ENCODE measurements at regions not wholly inside any gene's neighbourhood (a gene's known extent, or its start where the extent isn't known, plus 50 kb on each side); places are given as distances from the start of the nearest gene placed in this dataset.

DNA sequence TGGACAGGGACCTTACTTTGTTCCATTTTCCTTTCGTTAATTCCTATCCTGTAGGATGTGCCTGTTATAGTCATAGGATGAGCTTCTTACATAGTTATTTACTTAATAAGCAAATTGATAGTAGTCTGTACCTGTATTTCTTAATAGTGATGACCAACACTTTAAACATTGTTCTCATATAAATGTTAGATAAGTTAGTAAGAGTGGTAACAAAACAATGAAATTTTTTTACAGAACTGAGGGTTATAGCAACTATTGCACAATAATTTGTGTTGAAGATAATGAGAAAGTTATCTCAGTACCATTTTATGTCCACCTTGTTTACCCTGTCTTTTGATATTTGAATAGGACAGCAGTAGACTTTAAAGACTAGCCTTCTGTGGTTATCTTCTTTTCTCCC lies 162.9 kb upstream of the ELL2 start:
- TF ChIP-seq, protein P1, sequence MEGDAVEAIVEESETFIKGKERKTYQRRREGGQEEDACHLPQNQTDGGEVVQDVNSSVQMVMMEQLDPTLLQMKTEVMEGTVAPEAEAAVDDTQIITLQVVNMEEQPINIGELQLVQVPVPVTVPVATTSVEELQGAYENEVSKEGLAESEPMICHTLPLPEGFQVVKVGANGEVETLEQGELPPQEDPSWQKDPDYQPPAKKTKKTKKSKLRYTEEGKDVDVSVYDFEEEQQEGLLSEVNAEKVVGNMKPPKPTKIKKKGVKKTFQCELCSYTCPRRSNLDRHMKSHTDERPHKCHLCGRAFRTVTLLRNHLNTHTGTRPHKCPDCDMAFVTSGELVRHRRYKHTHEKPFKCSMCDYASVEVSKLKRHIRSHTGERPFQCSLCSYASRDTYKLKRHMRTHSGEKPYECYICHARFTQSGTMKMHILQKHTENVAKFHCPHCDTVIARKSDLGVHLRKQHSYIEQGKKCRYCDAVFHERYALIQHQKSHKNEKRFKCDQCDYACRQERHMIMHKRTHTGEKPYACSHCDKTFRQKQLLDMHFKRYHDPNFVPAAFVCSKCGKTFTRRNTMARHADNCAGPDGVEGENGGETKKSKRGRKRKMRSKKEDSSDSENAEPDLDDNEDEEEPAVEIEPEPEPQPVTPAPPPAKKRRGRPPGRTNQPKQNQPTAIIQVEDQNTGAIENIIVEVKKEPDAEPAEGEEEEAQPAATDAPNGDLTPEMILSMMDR (IDR thresholded peaks at IDR 0.05; ENCODE audit: low read length, missing control alignments): no peak
- peak; percentile 27 for DNase-seq (ENCODE audit: low read depth)
- no peak overlapping the region for H3K4me3 ChIP-seq (replicated peaks; ENCODE audit: low read depth, low read length)

- DNase-seq (ENCODE audit: low read depth): no peak
- H3K4me3 ChIP-seq (replicated peaks; ENCODE audit: low read depth, low read length): no peak overlapping the region
- TF ChIP-seq, protein P1 (IDR thresholded peaks at IDR 0.05; ENCODE audit: low read length, missing control alignments): no peak
Observed at GRCh38 chr5:96123418-96123817, 161.8 kb upstream of the ELL2 start.

DNA sequence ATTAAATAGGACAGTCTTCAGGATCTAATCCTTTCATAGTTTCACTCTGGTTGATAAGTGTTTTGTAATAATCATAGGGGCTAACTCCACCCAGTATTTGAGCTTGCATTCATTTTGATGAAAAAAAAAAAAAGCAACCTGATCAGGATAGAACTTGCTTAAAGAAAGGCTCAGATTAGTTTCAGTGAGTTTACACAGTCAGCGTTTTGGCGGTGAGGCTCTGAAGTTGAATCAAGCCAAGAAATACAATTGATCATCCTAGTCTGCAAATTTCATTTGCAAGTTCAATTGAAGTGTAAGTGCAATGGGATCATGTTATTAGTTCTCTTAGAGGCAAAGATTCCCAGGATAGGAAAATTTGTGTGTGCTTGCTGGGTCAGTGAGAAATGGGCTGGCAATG lies 159.7 kb upstream of the ELL2 start:
- TF ChIP-seq, protein P1 (IDR thresholded peaks at IDR 0.05; ENCODE audit: low read length, missing control alignments): no peak
- no peak overlapping the region for H3K4me3 ChIP-seq (replicated peaks; ENCODE audit: low read depth, low read length)
- DNase-seq (ENCODE audit: low read depth): no peak

GRCh38 chr5:96120120-96120519 lies 158.5 kb upstream of the ELL2 start:
- TF ChIP-seq, protein P1 (IDR thresholded peaks at IDR 0.05; ENCODE audit: low read length, missing control alignments): no peak
- H3K4me3 ChIP-seq (replicated peaks; ENCODE audit: low read depth, low read length): no peak overlapping the region
- peak; percentile 20 for DNase-seq (ENCODE audit: low read depth)

GRCh38 chr5:96117771-96118651 lies 156.4 kb upstream of the ELL2 start:
- DNase-seq (ENCODE audit: low read depth): peak; percentile 31
- H3K4me3 ChIP-seq (replicated peaks; ENCODE audit: low read depth, low read length): no peak overlapping the region
- TF ChIP-seq, protein P1 (IDR thresholded peaks at IDR 0.05; ENCODE audit: low read length, missing control alignments): no peak

DNA sequence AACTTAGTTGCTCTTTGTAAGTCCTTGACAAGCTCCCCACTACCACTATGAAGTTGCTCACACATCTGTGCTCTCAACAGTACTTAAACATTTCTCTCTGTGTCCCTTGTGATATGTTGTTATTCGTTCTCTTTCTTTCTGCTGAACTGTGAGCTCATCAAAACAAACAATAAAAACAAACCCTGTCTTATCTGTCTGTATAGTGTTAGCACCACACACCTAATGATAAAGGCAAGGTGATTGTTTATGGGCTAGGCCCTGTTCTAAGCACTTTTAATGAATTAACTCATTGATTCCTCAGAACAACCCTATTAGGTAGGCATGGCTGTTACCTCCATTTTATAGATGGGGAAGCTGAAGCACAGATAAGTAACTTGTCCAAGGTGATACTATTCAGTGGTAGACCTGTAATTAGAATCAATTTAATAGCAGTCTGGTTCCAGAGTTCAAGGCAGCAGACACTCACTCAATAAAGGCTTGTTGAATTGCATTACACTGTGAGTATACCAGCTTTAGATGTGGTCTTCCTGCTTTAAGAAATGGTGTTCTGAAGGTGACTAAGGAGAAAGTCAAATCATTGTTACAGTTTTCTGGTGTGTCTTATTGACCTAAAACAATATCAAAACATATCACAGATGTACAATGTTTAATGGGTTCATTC lies 153.6 kb upstream of the ELL2 start:
- TF ChIP-seq, protein P1 (IDR thresholded peaks at IDR 0.05; ENCODE audit: low read length, missing control alignments): no peak
- no peak overlapping the region for H3K4me3 ChIP-seq (replicated peaks; ENCODE audit: low read depth, low read length)
- DNase-seq (ENCODE audit: low read depth): no peak

All from fibroblast of pulmonary artery (primary cell).